H1 (cell line): ENCODE measurements at regions not wholly inside any gene's neighbourhood (a gene's known extent, or its start where the extent isn't known, plus 50 kb on each side); places are given as distances from the start of the nearest gene placed in this dataset.

ENCODE experiments used
- CTCF ChIA-PET: fragments of 300-600 bp; sonication (Branson Sonifier 250); formaldehyde crosslinking; loops from one replicate; lab custom pipeline; 2021; ENCODE audit not compliant: partially characterized antibody; lab: Charles Lee
- POLR2A ChIA-PET: fragments of 300-600 bp; sonication (Branson Sonifier 250); formaldehyde crosslinking; loops from one replicate; lab custom pipeline; 2021; ENCODE audit warnings: inconsistent platforms; ENCODE audit not compliant: partially characterized antibody; lab: Charles Lee
- DNase-seq, 2 experiments: peaks; one replicate each; pipeline versions ENCODE4 v3.0.0 to v3.0.0-alpha.2; 2010 to 2022; ENCODE audit warnings: low spot score in 2 of 2, low read depth in 1 of 2, mixed read lengths in 1 of 2
- FAIRE-seq: peaks from 2 replicates; lab custom pipeline; 2011; peaks lifted over from hg19 to GRCh38; lab: Jason Lieb, UNC
- H2AFZ ChIP-seq: 2 replicates; pipeline ENCODE4 v1.8.1; 2012; ENCODE audit warnings: low read length, inconsistent platforms
- H2AK5ac ChIP-seq: 2 replicates; pipeline ENCODE4 v1.6.1; 2013; ENCODE audit warnings: low read depth, low read length
- H2BK120ac ChIP-seq: replicated peaks from 2 replicates; pipeline ENCODE3; 2013; ENCODE audit warnings: low read depth, low read length, inconsistent platforms
- H2BK12ac ChIP-seq: 2 replicates; pipeline ENCODE4 v1.6.1; 2013; ENCODE audit warnings: low read depth, low read length
- H2BK15ac ChIP-seq: 2 replicates; pipeline ENCODE4 v1.6.1; 2013; ENCODE audit warnings: low read length
- H2BK20ac ChIP-seq: 2 replicates; pipeline ENCODE4 v1.6.1; 2013; ENCODE audit warnings: low read length
- H2BK5ac ChIP-seq: 2 replicates; pipeline ENCODE4 v1.6.1; 2013; ENCODE audit warnings: low read depth, low read length
- H3K14ac ChIP-seq: 2 replicates; pipeline ENCODE4 v1.6.1; 2013; ENCODE audit warnings: inconsistent platforms; ENCODE audit not compliant: insufficient read length
- H3K18ac ChIP-seq: 2 replicates; pipeline ENCODE4 v1.6.1; 2013; ENCODE audit warnings: low read length; ENCODE audit errors: extremely low read depth
- H3K23ac ChIP-seq: 2 replicates; pipeline ENCODE4 v1.6.1; 2013; ENCODE audit warnings: inconsistent platforms; ENCODE audit not compliant: insufficient read length
- H3K23me2 ChIP-seq: 2 replicates; pipeline ENCODE4 v1.6.1; 2013; ENCODE audit warnings: low read depth, low read length
- H3K27ac ChIP-seq: 2 replicates; pipeline ENCODE4 v1.6.1; 2011; ENCODE audit warnings: low read depth, low read length, inconsistent platforms
- H3K27me3 ChIP-seq, 4 experiments: replicated peaks in 1 of 4; 1 replicate in 1 of 4; 2 replicates in 3 of 4; pipeline versions ENCODE4 v1.6.1 to v1.8.1; 2011 to 2013; ENCODE audit warnings: low read length in 3 of 4, mild to moderate bottlenecking in 3 of 4, inconsistent platforms in 2 of 4, mixed read lengths in 2 of 4, moderate library complexity in 1 of 4; ENCODE audit not compliant: control insufficient read depth in 3 of 4, insufficient read depth in 3 of 4; ENCODE audit errors: extremely low read depth in 1 of 4
- H3K36me3 ChIP-seq, 4 experiments: 2 replicates each; pipeline versions ENCODE4 v1.6.1 to v1.8.1; 2011 to 2013; ENCODE audit warnings: mild to moderate bottlenecking in 4 of 4, low read length in 3 of 4, moderate library complexity in 2 of 4, control low read depth in 1 of 4, inconsistent platforms in 1 of 4; ENCODE audit not compliant: insufficient read depth in 4 of 4, control insufficient read depth in 2 of 4
- H3K4ac ChIP-seq: replicated peaks from 2 replicates; pipeline ENCODE3; 2013; ENCODE audit warnings: low read length, low read depth, mixed read lengths, inconsistent platforms; ENCODE audit not compliant: insufficient read length
- H3K4me1 ChIP-seq, 4 experiments: replicated peaks in 1 of 4; 1 replicate in 1 of 4; 2 replicates in 3 of 4; pipeline versions ENCODE4 v1.6.1 to v1.8.1; 2011 to 2013; ENCODE audit warnings: low read length in 3 of 4, inconsistent platforms in 2 of 4, mixed read lengths in 1 of 4; ENCODE audit not compliant: insufficient read depth in 4 of 4, control insufficient read depth in 3 of 4
- H3K4me2 ChIP-seq, 2 experiments: 2 replicates each; pipeline versions ENCODE4 v1.6.1 to v1.8.1; 2011 to 2013; ENCODE audit warnings: low read depth in 2 of 2, low read length in 2 of 2, control low read depth in 1 of 2, inconsistent platforms in 1 of 2, mild to moderate bottlenecking in 1 of 2; ENCODE audit not compliant: insufficient read depth in 1 of 2
- H3K4me3 ChIP-seq, 4 experiments: fragments of 200-600, 300-600 bp in 1 of 4; sonication (generic), shearing (Covaris generic), sonication (Bioruptor Twin) in 1 of 4; 2 replicates each; pipeline versions ENCODE4 v1.5.1 to v1.8.1; 2011 to 2016; ENCODE audit warnings: low read length in 4 of 4, low read depth in 3 of 4, control low read depth in 2 of 4, inconsistent platforms in 2 of 4, mild to moderate bottlenecking in 2 of 4, mixed read lengths in 1 of 4, moderate library complexity in 1 of 4; ENCODE audit not compliant: insufficient read depth in 2 of 4; ENCODE audit errors: extremely low read depth in 1 of 4
- H3K56ac ChIP-seq: replicated peaks from 2 replicates; pipeline ENCODE3; 2013; ENCODE audit warnings: low read depth, mild to moderate bottlenecking, mixed read lengths, low read length, inconsistent platforms; ENCODE audit not compliant: insufficient read length
- H3K79me1 ChIP-seq: 2 replicates; pipeline ENCODE4 v1.6.1; 2013; ENCODE audit warnings: low read depth, low read length, control low read depth
- H3K79me2 ChIP-seq, 2 experiments: 2 replicates each; pipeline versions ENCODE4 v1.6.1 to v1.8.1; 2012 to 2013; ENCODE audit warnings: low read length in 2 of 2, mild to moderate bottlenecking in 2 of 2, inconsistent platforms in 1 of 2; ENCODE audit not compliant: insufficient read depth in 2 of 2, control insufficient read depth in 1 of 2
- H3K9ac ChIP-seq, 4 experiments: replicated peaks in 1 of 4; 1 replicate in 1 of 4; 2 replicates in 3 of 4; pipeline versions ENCODE4 v1.6.1 to v1.8.1; 2011 to 2013; ENCODE audit warnings: low read depth in 3 of 4, low read length in 3 of 4, control low read depth in 2 of 4, mild to moderate bottlenecking in 2 of 4, moderate library complexity in 2 of 4, inconsistent platforms in 1 of 4; ENCODE audit errors: extremely low read depth in 1 of 4
- H3K9me3 ChIP-seq, 2 experiments: 2 replicates each; pipeline versions ENCODE4 v1.6.1 to v1.8.1; 2012 to 2013; ENCODE audit warnings: mild to moderate bottlenecking in 2 of 2, moderate library complexity in 2 of 2, control low read depth in 1 of 2, inconsistent platforms in 1 of 2, low read depth in 1 of 2, low read length in 1 of 2, mixed read lengths in 1 of 2; ENCODE audit not compliant: insufficient read depth in 2 of 2
- H4K20me1 ChIP-seq, 2 experiments: replicated peaks in 1 of 2; 2 replicates each; pipeline versions ENCODE3 to v1.8.1; 2011 to 2013; ENCODE audit warnings: inconsistent platforms in 2 of 2, low read length in 2 of 2, mild to moderate bottlenecking in 1 of 2; ENCODE audit not compliant: insufficient read depth in 2 of 2, control insufficient read depth in 1 of 2
- H4K5ac ChIP-seq: 2 replicates; pipeline ENCODE4 v1.6.1; 2013; ENCODE audit warnings: low read length, low read depth, mixed read lengths, inconsistent platforms; ENCODE audit not compliant: insufficient read length
- H4K8ac ChIP-seq: 2 replicates; pipeline ENCODE4 v1.8.0; 2013; ENCODE audit warnings: mild to moderate bottlenecking, moderate library complexity, low read length, inconsistent platforms; ENCODE audit not compliant: insufficient read depth; ENCODE audit errors: extremely low read depth
- H4K91ac ChIP-seq: replicated peaks from 2 replicates; pipeline ENCODE3; 2013; ENCODE audit warnings: low read length, mixed read lengths, inconsistent platforms; ENCODE audit not compliant: insufficient read length
- BRCA1 ChIP-seq: IDR thresholded peaks from 2 replicates; pipeline ENCODE4 v1.6.1; 2012; ENCODE audit warnings: low read depth, low read length, improper control_type of control experiment
- POLR2AphosphoS5 ChIP-seq: IDR thresholded peaks from 2 replicates; pipeline ENCODE4 v1.6.1; 2011; ENCODE audit warnings: low read depth, low read length
- RBBP5 ChIP-seq: IDR thresholded peaks from 2 replicates; pipeline ENCODE4 v1.7.1; 2012; ENCODE audit warnings: low read depth, mild to moderate bottlenecking, inconsistent platforms, low read length, moderate library complexity, borderline replicate concordance
- RXRA ChIP-seq: IDR thresholded peaks from 2 replicates; pipeline ENCODE4 v1.6.1; 2011; ENCODE audit warnings: low read depth, mild to moderate bottlenecking, low read length, moderate library complexity; ENCODE audit not compliant: insufficient read depth
- SAP30 ChIP-seq: fragments of 300-600 bp; sonication (generic); IDR thresholded peaks from 2 replicates; pipeline ENCODE4 v1.7.1; 2012; ENCODE audit warnings: low read length, moderate library complexity, mild to moderate bottlenecking, inconsistent platforms; ENCODE audit not compliant: insufficient read depth, insufficient replicate concordance
- SIX5 ChIP-seq: IDR thresholded peaks from 2 replicates; pipeline ENCODE4 v1.6.1; 2011; ENCODE audit warnings: mild to moderate bottlenecking, low read depth, low read length
- SRF ChIP-seq: IDR thresholded peaks from 2 replicates; pipeline ENCODE4 v1.6.1; 2011; ENCODE audit warnings: mild to moderate bottlenecking, low read depth, low read length, moderate library complexity
- WGBS, 2 experiments: shearing (Covaris generic) in 1 of 2; methylation state at CpG; one replicate each; pipeline versions ENCODE4 v1.1.6 to v1.1.7; 2013 to 2015; ENCODE audit warnings: low lambda C conversion rate in 2 of 2, mixed read lengths in 2 of 2, inconsistent platforms in 1 of 2, low coverage in 1 of 2, missing lambda C conversion rate in 1 of 2; ENCODE audit not compliant: insufficient replicate concordance in 2 of 2, insufficient coverage in 1 of 2, insufficient read length in 1 of 2; ENCODE audit errors: extremely low coverage in 1 of 2, missing lambda C conversion rate in 1 of 2; 5-methylcytosine and 5-hydroxymethylcytosine counted together

GRCh38 chr17:53525590-53525989, 297.1 kb upstream of the KIF2B start:
- ChIA-PET CTCF (interaction anchor here (0.6 to 1.2 kb wide), 3 partner anchors 9 to 467 kb away, joined by 3 to 4 read pairs (median 3); no protein-coding TSS in a partner anchor), POLR2A (no interaction called here)
- Histone ChIP-seq H3K4me1 (peaks cover 0 to 3% (median 0%) of the 10 kb centered on the region in 4 experiments; a peak in 1 of 7 replicates), H3K23ac (no peak overlapping the region), H3K9ac (no peak overlapping the region), H2AFZ (peak overlapping the region; percentile 97; the same call in 1 of the 2 replicates), H3K23me2 (no peaks in the 10 kb centered on the region; the same call in 1 of the 2 replicates), H4K91ac (no peak overlapping the region), H4K20me1 (no peaks in the 10 kb centered on the region), H3K4ac (no peak overlapping the region), H3K4me3 (no peak overlapping the region), H3K27me3 (no peaks in the 10 kb centered on the region), H3K14ac (no peak overlapping the region), H2BK20ac (no peak overlapping the region), H2BK120ac (no peak overlapping the region), H2AK5ac (no peak overlapping the region), H2BK5ac (no peak overlapping the region), H4K8ac (no peak overlapping the region), H3K4me2 (no peak overlapping the region), H3K79me1 (no peaks in the 10 kb centered on the region), H3K36me3 (no peaks in the 10 kb centered on the region; a peak in 1 of 8 replicates), H3K9me3 (no peaks in the 10 kb centered on the region), H3K18ac (no peak overlapping the region), H2BK12ac (no peak overlapping the region), H4K5ac (no peak overlapping the region), H2BK15ac (no peak overlapping the region), H3K27ac (no peak overlapping the region), H3K56ac (no peak overlapping the region), H3K79me2 (no peaks in the 10 kb centered on the region)
- no peak for DNase-seq
- 86% methylated on average over 2 of the region's 2 CpGs; no CpG with 5 or more reads in 1 of the 2 experiments for WGBS, 2 experiments
- no peak for FAIRE-seq
- TF ChIP-seq BRCA1 (no peak), RXRA (no peak), SAP30 (no peak), RBBP5 (no peak), SRF (no peak), POLR2AphosphoS5 (no peak), SIX5 (no peak)
